Stomach (tissue), 8 donors: ENCODE measurements at regions not wholly inside any gene's neighbourhood (a gene's known extent, or its start where the extent isn't known, plus 50 kb on each side); places are given as distances from the start of the nearest gene placed in this dataset.
"Not testable (repeated sequence)": the region's sequence is repeated elsewhere in the genome, so short reads cannot be mapped to it uniquely, and the experiment has no call there.

ENCODE experiments used
- DNase-seq, 2 donors: peaks; one replicate each; pipeline versions ENCODE4 v3.0.0 to v3.0.0-alpha.2; 2013 to 2019
- H3K27ac ChIP-seq, 5 donors: fragments of 200-600 bp in 4 of 5; sonication (generic) in 4 of 5; one replicate each; pipeline ENCODE4 v1.5.1; 2013 to 2019; ENCODE audit warnings: mild to moderate bottlenecking in 1 of 5, moderate library complexity in 1 of 5
- H3K27me3 ChIP-seq, 3 donors: fragments of 200-600 bp; sonication (generic); one replicate each; pipeline ENCODE4 v1.5.1; 2017 to 2019; ENCODE audit warnings: mixed run types in 1 of 3
- H3K36me3 ChIP-seq, 4 donors: fragments of 200-600 bp; sonication (generic); 1 replicate in 3 of 4; 2 replicates in 1 of 4; pipeline ENCODE4 v1.5.1; 2016 to 2019
- H3K4me1 ChIP-seq, 4 donors: fragments of 200-600 bp; sonication (generic); one replicate each; pipeline ENCODE4 v1.5.1; 2016 to 2019
- H3K4me3 ChIP-seq, 4 donors: fragments of 200-600 bp; sonication (generic) in 3 of 4; one replicate each; pipeline ENCODE4 v1.5.1; 2016 to 2019; ENCODE audit warnings: mild to moderate bottlenecking in 1 of 4
- H3K9me3 ChIP-seq, 4 donors: fragments of 200-600 bp; sonication (generic); one replicate each; pipeline ENCODE4 v1.5.1; 2016 to 2019
- CTCF ChIP-seq, 7 experiments: fragments of 450-650 bp in 4 of 7; fragments of 200-600 bp in 3 of 7; sonication (generic) in 3 of 7; IDR thresholded peaks; one replicate each; pipeline ENCODE4 v1.5.1; 2016 to 2019; ENCODE audit warnings: antibody characterized with exemption in 7 of 7, control low read depth in 2 of 7, mild to moderate bottlenecking in 1 of 7
- EP300 ChIP-seq: sonication (generic); formaldehyde crosslinking; IDR thresholded peaks from one replicate; pipeline ENCODE4 v1.6.1; 2017; ENCODE audit warnings: antibody characterized with exemption
- POLR2A ChIP-seq, 4 donors: fragments of 450-650 bp; IDR thresholded peaks; one replicate each; pipeline ENCODE4 v1.6.1; 2016; ENCODE audit warnings: antibody characterized with exemption in 4 of 4, control low read depth in 2 of 4, mild to moderate bottlenecking in 1 of 4, moderate library complexity in 1 of 4
- POLR2AphosphoS5 ChIP-seq, 3 donors: sonication (generic); formaldehyde crosslinking; IDR thresholded peaks; one replicate each; pipeline ENCODE4 v1.6.1; 2016; ENCODE audit warnings: antibody characterized with exemption in 3 of 3
- WGBS, 5 donors: extraction: QIAGEN DNeasy Blood & Tissue Kit in 3 of 5; methylation state at CpG; one replicate each; pipeline versions ENCODE4 v1.1.5 to v1.1.7; 2013 to 2018; 5-methylcytosine and 5-hydroxymethylcytosine counted together
- intact Hi-C: fragments of 100-400 bp; cut with DNase I; formaldehyde crosslinking; loops from one replicate; pipeline ENCODE4 v1.15.1; 2023; ENCODE audit warnings: low total_unique reads
- donor health status: healthy with polysubstance abuse.
- donor health status: Bipolar disorder and iron deficiency.
- donor health status: healthy.

- DNase-seq = no peak
- Histone ChIP-seq H3K4me3 (no peak overlapping the region), H3K9me3 (no peaks in the 10 kb centered on the region), H3K4me1 (peaks cover 0 to 4% (median 0%) of the 10 kb centered on the region in 4 donors), H3K27ac (no peak overlapping the region), H3K36me3 (no peaks in the 10 kb centered on the region), H3K27me3 (no peaks in the 10 kb centered on the region)
- TF ChIP-seq EP300 (no peak), POLR2A (IDR thresholded peaks at IDR 0.05) (no peak), CTCF (IDR thresholded peaks at IDR 0.05) (no peak), POLR2AphosphoS5 (IDR thresholded peaks at IDR 0.05) (no peak)
- 47 to 62% (median 48%) methylated on average over 5 of the region's 5 CpGs for WGBS, 5 donors
- intact Hi-C loops = no loop called here
Measured at GRCh38 chr12:16788506-16789203, 182.7 kb upstream of the LMO3 start.

- Histone ChIP-seq H3K9me3 (no peaks in the 10 kb centered on the region), H3K27me3 (no peaks in the 10 kb centered on the region), H3K4me3 (no peak overlapping the region), H3K27ac (no peak overlapping the region), H3K36me3 (no peaks in the 10 kb centered on the region), H3K4me1 (peaks cover 0 to 4% (median 0%) of the 10 kb centered on the region in 4 donors)
- no peak for TF ChIP-seq POLR2AphosphoS5 (IDR thresholded peaks at IDR 0.05)
- TF ChIP-seq POLR2A (IDR thresholded peaks at IDR 0.05) = no peak
- TF ChIP-seq CTCF (IDR thresholded peaks at IDR 0.05) = no peak
- no peak for TF ChIP-seq EP300
- intact Hi-C loops = no loop called here
- no peak for DNase-seq
- WGBS, 5 donors = 57 to 59% (median 58%) methylated on average over 2 of the region's 2 CpGs
Measured at GRCh38 chr12:16785953-16786352, 180.0 kb upstream of the LMO3 start.

- H3K27ac ChIP-seq = no peak overlapping the region
- no peak for TF ChIP-seq CTCF (IDR thresholded peaks at IDR 0.05)
- no peak for TF ChIP-seq EP300
- no peak for TF ChIP-seq POLR2A (IDR thresholded peaks at IDR 0.05)
- no peak for TF ChIP-seq POLR2AphosphoS5 (IDR thresholded peaks at IDR 0.05)
- H3K4me1 ChIP-seq = peaks cover 0 to 4% (median 0%) of the 10 kb centered on the region in 4 donors
- no peak overlapping the region for H3K4me3 ChIP-seq
- H3K36me3 ChIP-seq = no peaks in the 10 kb centered on the region
- peaks cover 0 to 1% (median under 1%) of the 10 kb centered on the region in 4 donors for H3K9me3 ChIP-seq
- WGBS, 5 donors = 25 to 38% (median 34%) methylated on average over 1 of the region's 1 CpG
- intact Hi-C loops = no loop called here
- DNase-seq = no peak
- no peaks in the 10 kb centered on the region for H3K27me3 ChIP-seq
Measured at GRCh38 chr12:16785524-16785923, 179.6 kb upstream of the LMO3 start.

- H3K27me3 ChIP-seq, H3K27ac ChIP-seq, H3K36me3 ChIP-seq, H3K4me3 ChIP-seq, H3K4me1 ChIP-seq, DNase-seq, intact Hi-C loops: not testable (repeated sequence)
- peaks cover 0 to 28% (median 11%) of the 10 kb centered on the region in 4 donors for H3K9me3 ChIP-seq
- 82 to 94% (median 91%) methylated on average over 2 of the region's 2 CpGs for WGBS, 5 donors
Measured at GRCh38 chr12:16769129-16769528, 163.2 kb upstream of the LMO3 start.

GRCh38 chr12:16766736-16767135 is 160.8 kb upstream of the LMO3 start:
- 77 to 91% (median 81%) methylated on average over 1 of the region's 1 CpG for WGBS, 5 donors
- no peaks in the 10 kb centered on the region for H3K36me3 ChIP-seq
- H3K27ac ChIP-seq = no peak overlapping the region
- no peaks in the 10 kb centered on the region for H3K4me1 ChIP-seq
- TF ChIP-seq CTCF (IDR thresholded peaks at IDR 0.05) (no peak), POLR2A (IDR thresholded peaks at IDR 0.05) (no peak), EP300 (no peak), POLR2AphosphoS5 (IDR thresholded peaks at IDR 0.05) (no peak)
- H3K9me3 ChIP-seq = peaks cover 0 to 28% (median 11%) of the 10 kb centered on the region in 4 donors
- H3K27me3 ChIP-seq = no peaks in the 10 kb centered on the region
- no peak for DNase-seq
- intact Hi-C loops = no loop called here
- no peak overlapping the region for H3K4me3 ChIP-seq
